Chondrocyte (in vitro differentiated cells): ENCODE measurements at regions not wholly inside any gene's neighbourhood (a gene's known extent, or its start where the extent isn't known, plus 50 kb on each side); places are given as distances from the start of the nearest gene placed in this dataset.

Experiments
- DNase-seq: peaks from one replicate; pipeline ENCODE4 v3.0.0; 2021; ENCODE audit warnings: mixed read lengths, low spot score
- H3K27ac Mint-ChIP-seq: one replicate; pipeline ENCODE4 v1.8.0; 2021; ENCODE audit warnings: mild to moderate bottlenecking, moderate library complexity, mixed read lengths; ENCODE audit not compliant: unreplicated experiment
- H3K27me3 Mint-ChIP-seq: 2 replicates; pipeline ENCODE4 v1.8.0; 2021; ENCODE audit warnings: low read depth, mixed read lengths
- H3K36me3 Mint-ChIP-seq: 2 replicates; pipeline ENCODE4 v1.8.0; 2021; ENCODE audit warnings: low read depth, mixed read lengths
- H3K4me1 Mint-ChIP-seq: 2 replicates; pipeline ENCODE4 v1.8.0; 2021; ENCODE audit warnings: low read depth, mild to moderate bottlenecking, mixed read lengths
- H3K4me3 Mint-ChIP-seq: one replicate; pipeline ENCODE4 v1.8.0; 2021; ENCODE audit warnings: mild to moderate bottlenecking, moderate library complexity, mixed read lengths; ENCODE audit not compliant: unreplicated experiment
- H3K9me3 Mint-ChIP-seq: 2 replicates; pipeline ENCODE4 v1.8.0; 2021; ENCODE audit warnings: low read depth, mixed read lengths
- CTCF ChIP-seq: fragments of 200-600 bp; sonication (generic); IDR thresholded peaks from 2 replicates; pipeline ENCODE4 v1.5.0; 2021; ENCODE audit warnings: antibody characterized with exemption, mild to moderate bottlenecking, moderate library complexity

- H3K9me3 Mint-ChIP-seq: peaks cover 18% of the 10 kb centered on the region
- H3K27me3 Mint-ChIP-seq: peaks cover 3% of the 10 kb centered on the region
- no peaks in the 10 kb centered on the region for H3K36me3 Mint-ChIP-seq
- TF ChIP-seq CTCF: no peak
- H3K27ac Mint-ChIP-seq: no peak overlapping the region
- no peak for DNase-seq
- H3K4me1 Mint-ChIP-seq: no peaks in the 10 kb centered on the region
- H3K4me3 Mint-ChIP-seq: no peak overlapping the region
Observed at GRCh38 chr4:20137176-20137575, 114.5 kb upstream of the SLIT2 start.

- Mint-ChIP-seq H3K27ac (no peak overlapping the region), H3K4me1 (no peaks in the 10 kb centered on the region), H3K27me3 (peaks cover 19% of the 10 kb centered on the region), H3K36me3 (no peaks in the 10 kb centered on the region), H3K9me3 (no peaks in the 10 kb centered on the region), H3K4me3 (no peak overlapping the region)
- no peak for TF ChIP-seq CTCF
- no peak for DNase-seq
Observed at GRCh38 chr4:20127626-20128025, 124.1 kb upstream of the SLIT2 start.

- no peaks in the 10 kb centered on the region for H3K36me3 Mint-ChIP-seq
- H3K27me3 Mint-ChIP-seq: peaks cover 16% of the 10 kb centered on the region
- no peak overlapping the region for H3K27ac Mint-ChIP-seq
- no peaks in the 10 kb centered on the region for H3K9me3 Mint-ChIP-seq
- H3K4me3 Mint-ChIP-seq: no peak overlapping the region
- no peak for DNase-seq
- H3K4me1 Mint-ChIP-seq: no peaks in the 10 kb centered on the region
- TF ChIP-seq CTCF: no peak
Observed at GRCh38 chr4:20126906-20127305, 124.8 kb upstream of the SLIT2 start.

- H3K4me1 Mint-ChIP-seq: no peaks in the 10 kb centered on the region
- no peaks in the 10 kb centered on the region for H3K9me3 Mint-ChIP-seq
- DNase-seq: no peak
- H3K27me3 Mint-ChIP-seq: peaks cover 4% of the 10 kb centered on the region
- no peaks in the 10 kb centered on the region for H3K36me3 Mint-ChIP-seq
- TF ChIP-seq CTCF: no peak
- no peak overlapping the region for H3K4me3 Mint-ChIP-seq
- no peak overlapping the region for H3K27ac Mint-ChIP-seq
Observed at GRCh38 chr4:20124317-20125026, 127.2 kb upstream of the SLIT2 start.

- peaks cover 2% of the 10 kb centered on the region for H3K36me3 Mint-ChIP-seq
- no peak for TF ChIP-seq CTCF
- no peaks in the 10 kb centered on the region for H3K4me1 Mint-ChIP-seq
- peaks cover 13% of the 10 kb centered on the region for H3K27me3 Mint-ChIP-seq
- H3K4me3 Mint-ChIP-seq: no peak overlapping the region
- no peak for DNase-seq
- H3K9me3 Mint-ChIP-seq: peaks cover 4% of the 10 kb centered on the region
- H3K27ac Mint-ChIP-seq: no peak overlapping the region
Observed at GRCh38 chr4:20122198-20122988, 129.3 kb upstream of the SLIT2 start.
